Smooth muscle cell (in vitro differentiated cells): ENCODE measurements at regions not wholly inside any gene's neighbourhood (a gene's known extent, or its start where the extent isn't known, plus 50 kb on each side); places are given as distances from the start of the nearest gene placed in this dataset.

Experiments
- DNase-seq: peaks from one replicate; lab custom pipeline; 2025; ENCODE audit not compliant: unreplicated experiment; lab: John Stamatoyannopoulos, UW
- H2AFZ ChIP-seq: fragments of 200-600 bp; sonication (generic); 2 replicates; pipeline ENCODE4 v1.6.0; 2016; ENCODE audit warnings: antibody characterized with exemption, low read depth, mild to moderate bottlenecking
- H3F3A ChIP-seq: fragments of 200-600 bp; sonication (generic); 2 replicates; pipeline ENCODE4 v1.6.0; 2017; ENCODE audit warnings: antibody characterized with exemption, low read depth
- H3K27ac ChIP-seq: fragments of 200-600 bp; sonication (generic); 2 replicates; pipeline ENCODE4 v1.5.1; 2016; ENCODE audit warnings: low read depth, mild to moderate bottlenecking
- H3K27me3 ChIP-seq: fragments of 200-600 bp; sonication (generic); 2 replicates; pipeline ENCODE4 v1.6.1; 2016; ENCODE audit warnings: low read depth, mild to moderate bottlenecking
- H3K36me3 ChIP-seq: fragments of 200-600 bp; sonication (generic); 2 replicates; pipeline ENCODE4 v1.5.1; 2016; ENCODE audit warnings: low read depth
- H3K4me1 ChIP-seq: fragments of 200-600 bp; sonication (generic); 2 replicates; pipeline ENCODE4 v1.5.1; 2016; ENCODE audit warnings: low read depth
- H3K4me2 ChIP-seq: fragments of 200-600 bp; sonication (generic); 2 replicates; pipeline ENCODE4 v1.6.0; 2016; ENCODE audit warnings: mild to moderate bottlenecking
- H3K4me3 ChIP-seq: fragments of 200-600 bp; sonication (generic); 2 replicates; pipeline ENCODE4 v1.5.1; 2016; ENCODE audit warnings: mild to moderate bottlenecking
- H3K79me2 ChIP-seq: fragments of 200-600 bp; sonication (generic); 2 replicates; pipeline ENCODE4 v1.6.0; 2016; ENCODE audit warnings: low read depth, mild to moderate bottlenecking
- H3K9ac ChIP-seq: fragments of 200-600 bp; sonication (generic); 2 replicates; pipeline ENCODE4 v1.6.0; 2016; ENCODE audit warnings: low read depth
- H3K9me3 ChIP-seq: fragments of 200-600 bp; sonication (generic); replicated peaks from 2 replicates; pipeline ENCODE4 v1.5.1; 2016; ENCODE audit warnings: low read depth
- H4K20me1 ChIP-seq: fragments of 200-600 bp; sonication (generic); 2 replicates; pipeline ENCODE4 v1.6.0; 2016; ENCODE audit warnings: low read depth
- WGBS: methylation state at CpG from one replicate; pipeline ENCODE4 v1.1.7; 2016; ENCODE audit warnings: low lambda C conversion rate; 5-methylcytosine and 5-hydroxymethylcytosine counted together
- TF ChIP-seq, protein P1 (sequence below): fragments of 200-600 bp; sonication (generic); IDR thresholded peaks from 2 replicates; pipeline ENCODE4 v1.5.1; 2017; ENCODE audit warnings: borderline replicate concordance, mild to moderate bottlenecking, antibody characterized with exemption; ENCODE audit not compliant: insufficient read depth, poor library complexity, severe bottlenecking

GRCh38 chr16:85239871-85240270 lies 127.6 kb upstream of the CIBAR2 start:
- no peak overlapping the region for H3K9ac ChIP-seq
- DNase-seq, result no peak
- WGBS, result 90% methylated on average over 8 of the region's 8 CpGs
- H3K36me3 ChIP-seq, result no peaks in the 10 kb centered on the region
- H2AFZ ChIP-seq, result no peak overlapping the region
- peaks cover 10% of the 10 kb centered on the region for H3K4me1 ChIP-seq
- no peaks in the 10 kb centered on the region for H3K9me3 ChIP-seq
- H3F3A ChIP-seq, result no peaks in the 10 kb centered on the region
- TF ChIP-seq, protein P1, sequence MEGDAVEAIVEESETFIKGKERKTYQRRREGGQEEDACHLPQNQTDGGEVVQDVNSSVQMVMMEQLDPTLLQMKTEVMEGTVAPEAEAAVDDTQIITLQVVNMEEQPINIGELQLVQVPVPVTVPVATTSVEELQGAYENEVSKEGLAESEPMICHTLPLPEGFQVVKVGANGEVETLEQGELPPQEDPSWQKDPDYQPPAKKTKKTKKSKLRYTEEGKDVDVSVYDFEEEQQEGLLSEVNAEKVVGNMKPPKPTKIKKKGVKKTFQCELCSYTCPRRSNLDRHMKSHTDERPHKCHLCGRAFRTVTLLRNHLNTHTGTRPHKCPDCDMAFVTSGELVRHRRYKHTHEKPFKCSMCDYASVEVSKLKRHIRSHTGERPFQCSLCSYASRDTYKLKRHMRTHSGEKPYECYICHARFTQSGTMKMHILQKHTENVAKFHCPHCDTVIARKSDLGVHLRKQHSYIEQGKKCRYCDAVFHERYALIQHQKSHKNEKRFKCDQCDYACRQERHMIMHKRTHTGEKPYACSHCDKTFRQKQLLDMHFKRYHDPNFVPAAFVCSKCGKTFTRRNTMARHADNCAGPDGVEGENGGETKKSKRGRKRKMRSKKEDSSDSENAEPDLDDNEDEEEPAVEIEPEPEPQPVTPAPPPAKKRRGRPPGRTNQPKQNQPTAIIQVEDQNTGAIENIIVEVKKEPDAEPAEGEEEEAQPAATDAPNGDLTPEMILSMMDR, result no peak
- no peaks in the 10 kb centered on the region for H3K79me2 ChIP-seq
- H4K20me1 ChIP-seq, result peaks cover 9% of the 10 kb centered on the region
- H3K4me3 ChIP-seq, result no peak overlapping the region
- no peak overlapping the region for H3K4me2 ChIP-seq
- H3K27ac ChIP-seq, result no peak overlapping the region
- H3K27me3 ChIP-seq, result no peaks in the 10 kb centered on the region

GRCh38 chr16:85240982-85241924 lies 129.0 kb upstream of the CIBAR2 start:
- Histone ChIP-seq H3K36me3 (no peaks in the 10 kb centered on the region), H3K27ac (no peak overlapping the region), H3K79me2 (no peaks in the 10 kb centered on the region), H3K4me3 (no peak overlapping the region), H3K4me1 (peaks cover 6% of the 10 kb centered on the region), H3K4me2 (no peak overlapping the region), H3K9ac (no peak overlapping the region), H3K9me3 (no peaks in the 10 kb centered on the region), H3K27me3 (no peaks in the 10 kb centered on the region), H4K20me1 (peaks cover 12% of the 10 kb centered on the region), H3F3A (no peaks in the 10 kb centered on the region), H2AFZ (no peak overlapping the region)
- no peak for DNase-seq
- TF ChIP-seq, protein P1, result no peak
- WGBS, result 94% methylated on average over 17 of the region's 18 CpGs

- Histone ChIP-seq H3K4me2 (no peak overlapping the region), H3K27me3 (no peaks in the 10 kb centered on the region), H3K36me3 (no peaks in the 10 kb centered on the region), H3K79me2 (no peaks in the 10 kb centered on the region), H2AFZ (no peak overlapping the region), H3K27ac (no peak overlapping the region), H4K20me1 (peaks cover 18% of the 10 kb centered on the region), H3F3A (no peaks in the 10 kb centered on the region), H3K9ac (no peak overlapping the region), H3K4me3 (no peak overlapping the region), H3K4me1 (peaks cover 12% of the 10 kb centered on the region), H3K9me3 (no peaks in the 10 kb centered on the region)
- WGBS, result 93% methylated on average over 10 of the region's 10 CpGs
- no peak for DNase-seq
- TF ChIP-seq, protein P1, result no peak
Observed at GRCh38 chr16:85242140-85242539, 129.9 kb upstream of the CIBAR2 start.
